Psoas muscle (tissue), 7 donors: ENCODE measurements at regions not wholly inside any gene's neighbourhood (a gene's known extent, or its start where the extent isn't known, plus 50 kb on each side); places are given as distances from the start of the nearest gene placed in this dataset.
"Not testable (repeated sequence)": the region's sequence is repeated elsewhere in the genome, so short reads cannot be mapped to it uniquely, and the experiment has no call there.

ENCODE experiments used
- ATAC-seq, 4 donors: fragments of 200-7000 bp; cut with Tn5 transposase; one replicate each; pipeline ENCODE4 v1.9.1; 2020; ENCODE audit warnings: moderate library complexity in 3 of 4, mild to moderate bottlenecking in 2 of 4
- DNase-seq, 2 donors: peaks; one replicate each; pipeline ENCODE4 v3.0.0-alpha.2; 2020
- H3K27ac ChIP-seq: fragments of 200-600 bp; one replicate; pipeline ENCODE4 v1.8.0; 2022
- H3K27me3 ChIP-seq, 3 donors: fragments of 200-600 bp in 1 of 3; one replicate each; pipeline versions ENCODE4 v1.6.1 to v1.8.0; 2013 to 2022; ENCODE audit warnings: low read length in 2 of 3, mild to moderate bottlenecking in 2 of 3, moderate library complexity in 1 of 3; ENCODE audit not compliant: insufficient read depth in 3 of 3
- H3K36me3 ChIP-seq, 2 donors: fragments of 200-600 bp in 1 of 2; one replicate each; pipeline versions ENCODE4 v1.6.1 to v1.8.0; 2013 to 2022; ENCODE audit warnings: low read depth in 1 of 2, mild to moderate bottlenecking in 1 of 2, moderate library complexity in 1 of 2; ENCODE audit not compliant: insufficient read depth in 1 of 2
- H3K4me1 ChIP-seq: fragments of 200-600 bp; one replicate; pipeline ENCODE4 v1.8.0; 2022
- H3K4me3 ChIP-seq: fragments of 200-600 bp; one replicate; pipeline ENCODE4 v1.8.0; 2022; ENCODE audit warnings: mild to moderate bottlenecking
- H3K9me3 ChIP-seq: fragments of 200-600 bp; one replicate; pipeline ENCODE4 v1.8.0; 2022
- CTCF ChIP-seq: fragments of 200-600 bp; IDR thresholded peaks from one replicate; pipeline ENCODE4 v1.8.0; 2022; ENCODE audit warnings: antibody characterized with exemption
- WGBS, 3 donors: extraction: QIAGEN DNeasy Blood & Tissue Kit; methylation state at CpG; one replicate each; pipeline versions ENCODE4 v1.1.6 to v1.1.7; 2013; 5-methylcytosine and 5-hydroxymethylcytosine counted together
- intact Hi-C, 2 donors: fragments of 100-400 bp; cut with DNase I; formaldehyde crosslinking; loops; one replicate each; pipeline versions ENCODE4 v1.11.0 to v1.14.2; 2022
- donor health status: healthy with polysubstance abuse.
- donor health status: DM: no; HTN: no; CAD: no; lungs with moderate emphysema.
- donor health status: Bipolar disorder and iron deficiency.
- donor health status: healthy.
- donor health status: DM: yes; HTN: yes; CAD: no.
- donor health status: DM: no; HTN: no; CAD: no.
- donor health status: DM: yes; HTN: yes; CAD: no.

- no peak for DNase-seq
- Histone ChIP-seq H3K36me3 (no peaks in the 10 kb centered on the region), H3K27me3 (peaks cover 0 to 48% (median 7%) of the 10 kb centered on the region in 3 donors), H3K9me3 (peaks cover under 1% of the 10 kb centered on the region), H3K4me3 (peak overlapping the region; percentile 37), H3K4me1 (no peaks in the 10 kb centered on the region), H3K27ac (no peak overlapping the region)
- no peak for ATAC-seq
- TF ChIP-seq CTCF = no peak
- intact Hi-C loops = no loop called here
- WGBS, 3 donors = 50 to 56% (median 52%) methylated on average over 6 to 12 of the region's 12 CpGs
Observed at GRCh38 chr1:47593598-47594285, 155.9 kb downstream of the FOXD2 start.

- intact Hi-C loops = no loop called here
- DNase-seq (no peak), ATAC-seq (no peak)
- no peak overlapping the region for H3K27ac ChIP-seq
- no peaks in the 10 kb centered on the region for H3K36me3 ChIP-seq
- peaks cover 10% of the 10 kb centered on the region for H3K9me3 ChIP-seq
- 88 to 93% (median 89%) methylated on average over 4 of the region's 4 CpGs for WGBS, 3 donors
- no peak overlapping the region for H3K4me3 ChIP-seq
- no peaks in the 10 kb centered on the region for H3K4me1 ChIP-seq
- TF ChIP-seq CTCF = no peak
- H3K27me3 ChIP-seq = peaks cover 0 to 50% (median 5%) of the 10 kb centered on the region in 3 donors
Observed at GRCh38 chr1:47594627-47595026, 156.8 kb downstream of the FOXD2 start.

- 83 to 86% (median 84%) methylated on average over 3 of the region's 3 CpGs for WGBS, 3 donors
Observed at GRCh38 chr1:47596328-47596727, 158.5 kb downstream of the FOXD2 start.

GRCh38 chr1:47598357-47598756, 160.5 kb downstream of the FOXD2 start:
- Histone ChIP-seq H3K9me3 (peaks cover 18% of the 10 kb centered on the region), H3K27me3 (peaks cover 0 to 20% (median 5%) of the 10 kb centered on the region in 3 donors), H3K36me3 (no peaks in the 10 kb centered on the region), H3K4me3 (no peak overlapping the region), H3K27ac (no peak overlapping the region), H3K4me1 (no peaks in the 10 kb centered on the region)
- no peak for ATAC-seq
- intact Hi-C loops = no loop called here
- DNase-seq = no peak
- WGBS, 3 donors = 57 to 70% (median 67%) methylated on average over 8 of the region's 8 CpGs
- no peak for TF ChIP-seq CTCF

More at GRCh38 chr1:47596328-47596727, 158.5 kb downstream of the FOXD2 start:
- no peak overlapping the region for H3K27ac ChIP-seq
- H3K4me1 ChIP-seq = no peaks in the 10 kb centered on the region
- ATAC-seq = no peak
- no peaks in the 10 kb centered on the region for H3K36me3 ChIP-seq
- H3K4me3 ChIP-seq = no peak overlapping the region
- H3K27me3 ChIP-seq = peaks cover 0 to 40% (median 5%) of the 10 kb centered on the region in 3 donors
- H3K9me3 ChIP-seq = peaks cover 18% of the 10 kb centered on the region
- intact Hi-C loops = no loop called here
- no peak for TF ChIP-seq CTCF
- no peak for DNase-seq

GRCh38 chr1:47599777-47600176, 161.9 kb downstream of the FOXD2 start:
- no peaks in the 10 kb centered on the region for H3K4me1 ChIP-seq
- H3K36me3 ChIP-seq = no peaks in the 10 kb centered on the region
- H3K27ac ChIP-seq = no peak overlapping the region
- H3K4me3 ChIP-seq = no peak overlapping the region
- DNase-seq = no peak
- TF ChIP-seq CTCF = no peak
- WGBS, 3 donors = 92 to 98% (median 97%) methylated on average over 3 of the region's 3 CpGs
- ATAC-seq = no peak
- intact Hi-C loops = no loop called here
- H3K9me3 ChIP-seq = peaks cover 18% of the 10 kb centered on the region
- H3K27me3 ChIP-seq = peaks cover 0 to 6% (median 0%) of the 10 kb centered on the region in 3 donors

GRCh38 chr1:47602491-47602890, 164.6 kb downstream of the FOXD2 start:
- intact Hi-C loops, H3K27me3 ChIP-seq, H3K4me3 ChIP-seq, ATAC-seq, H3K4me1 ChIP-seq, H3K27ac ChIP-seq, H3K36me3 ChIP-seq, DNase-seq: not testable (repeated sequence)
- peaks cover 24% of the 10 kb centered on the region for H3K9me3 ChIP-seq
- WGBS, 3 donors = 87 to 93% (median 92%) methylated on average over 11 of the region's 11 CpGs

- intact Hi-C loops, ATAC-seq, H3K4me1 ChIP-seq, H3K4me3 ChIP-seq, H3K36me3 ChIP-seq, DNase-seq, H3K27me3 ChIP-seq, H3K27ac ChIP-seq: not testable (repeated sequence)
- peaks cover 12% of the 10 kb centered on the region for H3K9me3 ChIP-seq
- 94 to 100% (median 94%) methylated on average over 1 of the region's 1 CpG for WGBS, 3 donors
Observed at GRCh38 chr1:47604869-47605268, 167.0 kb downstream of the FOXD2 start.
